ENCODE measurements at regions not wholly inside any gene's neighbourhood (a gene's known extent, or its start where the extent isn't known, plus 50 kb on each side); places are given as distances from the start of the nearest gene placed in this dataset.
A peak's percentile ranks its signal among the peaks of the same experiment; 100 is the strongest.
"Not testable (repeated sequence)": the region's sequence is repeated elsewhere in the genome, so short reads cannot be mapped to it uniquely, and the experiment has no call there.

- no peak for DNase-seq (ENCODE audit: extremely low read depth in 1 of 11, low read depth in 9 of 11, low spot score in 4 of 11)
Observed at GRCh38 chr6:164066335-164066734, 651.8 kb downstream of the QKI start.

DNA sequence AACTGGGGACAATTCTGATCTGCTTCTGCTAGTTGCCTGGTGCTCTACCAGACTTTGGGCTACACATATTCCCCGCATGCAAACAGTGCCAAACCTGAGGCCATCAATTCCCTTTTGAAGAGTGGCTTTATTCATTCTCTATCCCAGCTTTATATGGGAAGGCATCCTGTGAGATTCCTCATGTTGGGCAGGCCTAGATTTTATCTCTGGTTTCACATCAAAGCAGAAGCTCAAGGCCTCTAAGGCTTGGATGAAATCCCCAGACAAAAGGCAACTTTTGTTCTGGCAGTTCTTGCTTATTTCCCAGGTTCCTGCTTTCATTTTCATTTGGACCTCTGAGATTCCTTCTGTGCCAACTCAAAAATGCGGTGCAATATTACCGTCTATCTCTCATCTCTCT, 648.8 kb downstream of the QKI start:
- DNase-seq (ENCODE audit: extremely low read depth in 1 of 11, low read depth in 9 of 11, low spot score in 4 of 11) = no peak

GRCh38 chr6:164062872-164063271, 648.4 kb downstream of the QKI start:
- DNase-seq (ENCODE audit: extremely low read depth in 1 of 11, low read depth in 9 of 11, low spot score in 4 of 11) = no peak

DNA sequence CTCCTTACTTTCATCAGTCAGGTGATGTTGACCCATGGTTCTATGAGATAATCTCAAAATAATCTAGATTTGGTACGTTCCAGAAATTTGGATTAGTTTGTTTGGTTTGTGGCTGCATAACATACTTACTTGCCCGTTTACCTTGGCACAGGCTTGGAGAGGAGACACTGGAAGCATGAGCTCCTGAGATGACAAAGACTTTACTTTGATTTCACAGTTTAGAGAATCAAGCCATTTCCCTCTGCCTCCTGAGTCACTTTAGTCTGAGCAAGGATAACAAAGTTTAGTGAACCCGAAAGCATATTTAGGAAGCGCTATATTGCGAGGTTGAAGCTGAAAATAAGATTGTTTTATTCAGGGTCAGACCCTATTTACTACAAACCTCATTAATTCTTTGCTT, 643.4 kb downstream of the QKI start:
- no peak for DNase-seq (ENCODE audit: extremely low read depth in 1 of 11, low read depth in 9 of 11, low spot score in 4 of 11)

GRCh38 chr6:164051427-164051826, 636.9 kb downstream of the QKI start:
- no peak for DNase-seq (ENCODE audit: extremely low read depth in 1 of 11, low read depth in 9 of 11, low spot score in 4 of 11)

GRCh38 chr6:164049517-164049988, 635.0 kb downstream of the QKI start:
- no peak for DNase-seq (ENCODE audit: extremely low read depth in 1 of 11, low read depth in 9 of 11, low spot score in 4 of 11)

DNA sequence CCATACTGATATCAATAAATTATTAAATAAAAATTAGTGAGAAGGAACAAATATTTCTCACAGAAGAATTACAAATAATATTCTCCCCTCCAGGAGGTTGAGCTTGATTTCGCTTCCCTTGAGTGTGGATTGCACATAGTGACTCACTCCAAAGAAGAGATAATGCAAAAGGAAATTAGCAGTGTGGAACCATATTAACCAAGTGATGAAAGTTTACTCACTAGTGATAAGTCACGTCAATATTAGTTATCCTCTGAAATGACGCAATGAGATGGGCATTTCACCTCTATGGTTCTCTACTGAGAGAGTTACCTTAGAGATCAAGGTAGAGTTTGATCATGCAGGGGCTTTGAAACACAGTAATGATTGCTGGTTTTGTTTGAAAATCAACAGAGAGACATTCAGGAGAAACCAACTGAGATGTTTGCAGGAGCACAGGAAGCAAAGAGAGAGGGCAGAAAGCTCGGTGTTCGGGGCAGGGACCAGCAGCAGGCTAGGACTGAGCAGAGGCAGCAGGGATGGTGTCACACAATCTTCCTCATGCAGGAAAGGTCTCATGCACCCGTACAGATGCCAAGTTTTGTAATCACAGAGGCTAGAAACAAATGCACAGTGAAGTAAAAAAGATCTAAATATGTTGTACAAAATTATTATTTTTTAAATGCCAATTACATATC, 634.5 kb downstream of the QKI start:
- no peak for DNase-seq (ENCODE audit: extremely low read depth in 1 of 11, low read depth in 9 of 11, low spot score in 4 of 11)

- no peak for DNase-seq (ENCODE audit: extremely low read depth in 1 of 11, low read depth in 9 of 11, low spot score in 4 of 11)
Observed at GRCh38 chr6:164045082-164045481, 630.6 kb downstream of the QKI start.

DNA sequence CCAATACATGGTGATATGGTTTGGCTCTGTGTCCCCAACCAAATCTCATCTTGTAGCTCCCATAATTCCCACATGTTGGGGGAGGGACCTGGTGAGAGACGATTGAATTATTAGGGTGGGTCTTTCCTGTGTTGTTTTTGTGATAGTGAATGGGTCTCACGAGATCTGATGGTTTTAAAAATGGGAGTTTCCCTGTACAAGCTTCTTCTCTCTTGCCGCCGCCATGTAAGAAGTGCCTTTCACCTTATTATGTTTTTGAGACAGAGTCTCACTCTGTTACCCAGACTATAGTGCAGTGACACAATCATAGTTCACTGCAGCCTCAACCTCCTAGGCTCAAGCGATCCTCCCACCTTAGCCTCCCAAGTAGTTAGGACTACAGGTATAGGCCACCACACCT, 629.1 kb downstream of the QKI start:
- not testable (repeated sequence) for DNase-seq (ENCODE audit: extremely low read depth in 1 of 11, low read depth in 9 of 11, low spot score in 4 of 11)

DNA sequence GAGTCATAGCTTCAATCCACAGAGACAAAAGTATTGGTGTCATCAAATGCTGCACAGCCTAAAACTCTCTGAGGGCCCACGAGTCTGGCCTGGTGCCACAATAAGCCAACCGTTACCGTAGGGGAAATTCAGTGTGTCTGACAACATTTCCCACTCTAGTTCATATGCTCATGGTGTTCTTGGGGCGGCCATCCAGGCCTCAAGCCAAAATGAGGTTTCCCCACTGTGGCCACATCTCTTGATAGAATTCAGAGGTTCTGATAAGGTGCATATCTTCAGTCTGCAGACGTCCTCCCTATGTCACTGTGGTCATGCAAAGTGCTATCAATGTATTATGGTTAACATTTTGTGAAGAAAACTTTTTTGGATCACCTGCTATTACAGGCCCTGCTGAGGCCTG, 627.7 kb downstream of the QKI start:
- no peak for DNase-seq (ENCODE audit: extremely low read depth in 1 of 11, low read depth in 9 of 11, low spot score in 4 of 11)

DNA sequence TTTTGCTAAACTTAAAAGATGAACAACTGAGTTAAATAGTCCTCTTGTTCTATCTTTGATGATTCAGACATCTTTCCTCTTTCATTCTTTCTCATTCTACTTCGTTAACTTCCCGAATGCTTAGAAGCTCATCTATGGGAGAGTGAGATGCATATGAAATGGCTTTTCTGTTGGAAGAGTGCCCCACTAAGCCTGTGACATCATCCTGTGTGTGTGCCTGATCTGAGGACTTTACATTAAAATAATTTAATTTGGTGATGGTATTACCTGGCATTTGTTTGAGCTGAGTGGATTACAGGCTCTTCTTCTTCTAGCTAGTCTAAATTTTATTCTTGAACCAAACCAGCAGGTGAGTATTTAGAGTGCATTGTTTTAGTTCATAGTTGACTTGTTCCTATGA, 626.5 kb downstream of the QKI start:
- no peak for DNase-seq (ENCODE audit: extremely low read depth in 1 of 11, low read depth in 9 of 11, low spot score in 4 of 11)

DNA sequence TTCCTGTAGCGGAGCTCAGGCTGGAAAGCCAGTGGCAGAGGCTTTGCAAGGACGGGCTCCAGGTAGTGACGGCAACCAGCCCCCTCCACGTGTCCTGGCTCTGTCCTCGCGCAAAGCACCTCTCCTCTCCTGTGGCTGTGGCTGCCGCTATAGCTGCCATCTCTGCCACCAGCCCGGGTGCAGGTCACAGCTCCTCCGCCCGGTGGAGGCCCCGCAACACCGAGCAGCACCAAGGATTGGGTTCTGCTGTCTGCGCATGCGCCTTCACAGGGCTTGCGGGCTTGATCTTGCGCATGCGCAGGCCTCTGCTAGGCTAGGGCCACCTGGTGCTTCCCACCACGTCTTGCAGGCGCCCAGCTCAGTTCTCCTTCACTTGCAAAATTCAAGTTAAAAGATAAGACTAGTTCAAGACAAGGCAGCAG, 625.4 kb downstream of the QKI start:
- DNase-seq (ENCODE audit: extremely low read depth in 1 of 11, low read depth in 9 of 11, low spot score in 4 of 11) = peak in 2 of 11 donors; percentile 30 to 46

DNA sequence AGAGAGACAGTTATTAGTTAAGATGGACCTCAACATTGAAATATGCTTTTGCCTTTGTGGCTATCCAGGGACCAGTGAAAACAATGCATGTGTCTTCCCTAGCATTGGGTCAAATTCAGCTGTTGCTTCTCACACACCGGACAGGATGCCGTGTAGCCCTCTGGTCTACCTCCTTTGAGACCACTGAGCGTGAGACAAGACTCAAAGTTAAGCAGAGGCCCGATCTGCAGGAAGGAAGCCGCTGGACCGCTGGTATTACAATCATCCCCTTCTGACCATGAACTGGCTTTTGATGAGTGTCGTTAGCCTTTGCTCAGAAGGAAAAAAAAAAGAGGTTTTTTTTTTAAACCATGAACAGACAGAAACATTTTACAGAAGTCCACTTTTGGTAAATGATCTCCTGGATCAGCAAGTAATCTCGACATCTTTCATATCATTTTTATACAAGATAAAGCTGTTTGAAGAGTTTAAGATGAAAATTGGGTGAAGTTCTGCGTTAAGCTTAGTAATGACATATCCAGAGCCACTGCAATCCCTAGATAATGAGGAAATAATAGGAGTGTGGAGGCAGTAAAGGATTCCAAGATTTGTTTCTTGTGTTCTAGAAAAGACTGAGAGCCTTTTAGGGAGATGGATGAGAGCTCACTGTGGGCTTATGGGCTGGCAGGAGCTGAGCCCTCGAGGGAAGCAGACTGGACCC, 622.8 kb downstream of the QKI start:
- no peak for DNase-seq (ENCODE audit: extremely low read depth in 1 of 11, low read depth in 9 of 11, low spot score in 4 of 11)

DNA sequence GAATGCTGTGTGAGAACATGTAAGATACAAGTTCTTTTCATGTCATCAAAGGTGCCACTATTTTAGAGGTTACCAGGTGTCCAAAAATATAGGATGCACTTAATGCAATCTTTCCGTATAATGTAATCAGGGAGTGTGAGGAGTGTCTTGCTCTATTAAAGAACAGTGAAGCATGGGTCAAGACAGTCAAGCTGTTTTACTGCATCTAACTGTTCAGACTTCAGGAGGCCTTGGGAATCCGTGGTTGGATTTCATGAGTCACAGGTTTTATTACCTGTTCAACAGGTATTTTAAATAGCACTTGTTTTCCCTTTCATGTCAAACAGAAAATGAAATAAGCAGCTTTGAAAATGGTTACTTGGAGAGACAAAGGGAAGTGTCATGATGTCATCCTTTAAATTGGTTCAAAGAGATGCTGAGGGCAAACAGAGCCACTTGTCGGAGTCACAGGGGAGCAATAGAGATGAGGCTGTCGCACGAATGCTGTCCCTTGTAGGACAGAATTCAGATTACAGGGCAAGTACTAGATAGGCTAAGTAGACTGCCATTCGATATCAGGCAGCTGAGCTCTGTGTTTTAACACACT, 621.5 kb downstream of the QKI start:
- DNase-seq (ENCODE audit: extremely low read depth in 1 of 11, low read depth in 9 of 11, low spot score in 4 of 11) = no peak

GRCh38 chr6:164034602-164035140, 620.2 kb downstream of the QKI start:
- DNase-seq (ENCODE audit: extremely low read depth in 1 of 11, low read depth in 9 of 11, low spot score in 4 of 11) = no peak

- no peak for DNase-seq (ENCODE audit: extremely low read depth in 1 of 11, low read depth in 9 of 11, low spot score in 4 of 11)
Observed at GRCh38 chr6:164025180-164025579, 610.7 kb downstream of the QKI start.

DNA sequence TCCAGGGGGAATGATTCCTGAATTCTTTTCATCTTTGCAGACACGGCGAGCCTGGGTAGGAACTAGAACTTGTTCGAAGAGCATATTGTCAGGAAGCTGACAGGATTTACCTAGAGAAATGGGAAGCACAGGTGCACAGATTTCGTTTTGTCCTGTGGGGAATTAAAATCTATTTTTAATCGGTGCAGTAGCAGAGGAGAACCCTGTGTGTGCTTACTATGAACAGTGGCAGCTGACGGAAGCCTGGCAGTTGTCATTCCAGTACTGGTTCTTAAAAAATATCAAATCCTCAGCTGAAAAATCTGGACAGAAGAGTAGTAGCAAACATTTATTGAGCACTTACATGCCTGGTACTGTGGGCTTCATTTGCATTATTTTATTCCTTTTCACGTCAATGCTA, 609.0 kb downstream of the QKI start:
- no peak for DNase-seq (ENCODE audit: extremely low read depth in 1 of 11, low read depth in 9 of 11, low spot score in 4 of 11)

GRCh38 chr6:164022632-164023031, 608.1 kb downstream of the QKI start:
- DNase-seq (ENCODE audit: extremely low read depth in 1 of 11, low read depth in 9 of 11, low spot score in 4 of 11) = no peak

- peak in 2 of 11 donors; percentile 12 to 36 for DNase-seq (ENCODE audit: extremely low read depth in 1 of 11, low read depth in 9 of 11, low spot score in 4 of 11)
Observed at GRCh38 chr6:164021589-164022250, 607.2 kb downstream of the QKI start.

GRCh38 chr6:164020142-164020541, 605.6 kb downstream of the QKI start:
- no peak for DNase-seq (ENCODE audit: extremely low read depth in 1 of 11, low read depth in 9 of 11, low spot score in 4 of 11)

Measured in renal cortex interstitium (tissue), 11 donors.